Myocyte (in vitro differentiated cells): ENCODE measurements at regions not wholly inside any gene's neighbourhood (a gene's known extent, or its start where the extent isn't known, plus 50 kb on each side); places are given as distances from the start of the nearest gene placed in this dataset.
A peak's percentile ranks its signal among the peaks of the same experiment; 100 is the strongest.

Experiments used
- DNase-seq: peaks from one replicate; pipeline ENCODE4 v3.0.0-alpha.2; 2012; ENCODE audit warnings: low read depth

- no peak for DNase-seq
These were observed 554.1 kb upstream of the SETBP1 start for GRCh38 chr18:44126598-44126997.

- DNase-seq, result no peak
These were observed 552.3 kb upstream of the SETBP1 start for GRCh38 chr18:44128365-44128764.

DNA sequence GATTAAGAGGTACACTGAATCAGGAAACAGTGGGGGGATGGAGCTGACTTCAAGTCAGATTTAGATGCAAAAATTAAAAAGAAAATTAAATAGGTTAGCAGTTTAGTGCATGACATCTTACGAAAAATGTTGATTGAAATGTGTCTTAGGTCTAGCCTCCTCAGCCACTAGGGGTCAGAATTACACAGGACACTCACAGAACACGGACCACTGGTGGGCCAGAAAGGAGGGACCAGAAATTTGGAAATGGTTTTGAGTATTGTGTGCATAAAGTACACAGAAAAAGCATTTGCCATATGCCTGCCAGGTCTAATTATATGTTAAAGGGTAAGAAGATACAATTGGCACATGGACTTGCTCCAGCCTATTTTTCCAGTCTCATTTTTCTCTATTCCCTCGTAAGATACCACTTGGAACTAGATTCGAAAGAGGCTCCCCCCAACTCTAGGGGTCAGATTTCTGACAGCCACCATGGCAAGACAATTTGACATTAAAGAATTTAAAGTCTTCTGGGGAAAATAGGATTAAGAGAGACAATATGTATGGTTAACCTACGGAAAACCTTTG lies 550.2 kb upstream of the SETBP1 start:
- DNase-seq, result peak; percentile 64

- no peak for DNase-seq
These were observed 547.2 kb upstream of the SETBP1 start for GRCh38 chr18:44133483-44133882.

DNA sequence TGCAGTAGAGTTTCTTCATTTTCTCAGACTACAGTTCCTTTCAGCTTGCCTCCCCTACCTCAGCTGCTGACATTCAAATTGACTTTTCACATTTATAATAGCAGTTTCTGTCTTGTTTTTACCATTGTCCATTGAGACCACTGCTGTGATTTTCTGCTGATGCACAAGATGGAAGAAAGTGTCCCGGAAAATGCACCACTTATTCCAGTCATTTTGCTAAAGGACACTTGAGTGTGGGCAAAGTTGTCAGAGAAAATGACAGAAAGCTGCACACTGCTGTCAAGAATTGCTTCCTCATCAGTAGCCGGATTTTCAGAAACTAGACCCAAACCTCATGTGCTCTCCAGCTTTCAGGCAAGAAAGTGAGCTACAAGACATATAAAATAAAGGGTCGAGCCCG lies 546.2 kb upstream of the SETBP1 start:
- no peak for DNase-seq

DNA sequence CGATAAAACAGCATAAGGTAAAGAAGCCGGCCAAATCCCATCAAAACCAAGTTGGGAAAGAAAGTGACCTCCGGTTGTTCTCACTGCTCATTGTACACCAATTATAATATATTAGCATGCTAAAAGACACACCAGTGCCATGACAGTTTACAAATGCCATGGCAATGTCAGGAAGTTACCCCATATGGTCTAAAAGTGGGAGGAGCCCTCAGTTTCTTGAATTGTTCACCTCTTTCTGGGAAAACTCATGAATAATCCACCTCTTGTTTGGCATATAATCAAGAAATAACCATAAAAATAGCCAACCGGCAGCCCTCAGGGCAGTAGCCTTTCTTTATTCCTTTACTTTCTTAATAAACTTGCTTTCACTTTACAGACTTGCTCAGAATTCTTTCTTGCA lies 544.9 kb upstream of the SETBP1 start:
- DNase-seq, result no peak

DNA sequence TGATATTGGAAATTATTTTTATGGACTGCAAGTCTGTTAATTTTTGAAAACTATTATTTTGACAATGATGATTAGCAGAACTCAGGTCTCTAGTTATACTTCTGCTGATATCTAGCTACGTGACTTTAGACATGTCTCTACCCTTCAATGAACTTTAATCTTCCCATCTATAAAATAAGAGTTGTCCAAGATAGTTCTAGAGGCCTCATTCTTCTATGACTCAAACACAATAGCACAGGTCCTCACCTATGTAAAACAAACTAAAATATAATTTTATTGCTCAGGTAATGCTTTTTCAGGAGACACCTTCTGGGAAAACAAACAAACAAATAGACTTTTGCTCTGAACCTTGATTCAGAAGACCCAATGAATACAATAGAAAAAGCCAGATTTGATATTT lies 544.4 kb upstream of the SETBP1 start:
- DNase-seq, result no peak

GRCh38 chr18:44143072-44143471 lies 537.6 kb upstream of the SETBP1 start:
- no peak for DNase-seq

GRCh38 chr18:44149706-44150105 lies 531.0 kb upstream of the SETBP1 start:
- peak; percentile 20 for DNase-seq

- no peak for DNase-seq
These were observed 526.7 kb upstream of the SETBP1 start for GRCh38 chr18:44153981-44154380.

DNA sequence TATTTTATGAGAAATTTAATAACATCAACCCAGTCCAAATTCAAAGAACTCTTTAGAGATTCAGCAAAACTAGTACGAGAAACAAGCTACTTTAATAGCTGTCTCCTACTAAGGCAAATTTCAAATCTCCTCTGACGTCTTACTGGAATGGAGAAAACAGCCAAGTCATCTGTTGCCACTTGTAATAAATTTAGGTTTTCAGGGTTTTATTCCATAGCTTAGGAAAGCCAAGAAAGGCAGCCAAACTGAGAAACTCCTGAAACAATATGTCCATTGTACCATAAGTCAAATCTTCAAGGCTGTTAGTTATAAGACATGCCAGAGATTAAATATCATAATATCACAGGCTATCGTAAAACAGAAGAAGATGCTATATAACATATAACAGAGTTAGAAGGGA lies 524.6 kb upstream of the SETBP1 start:
- DNase-seq, result no peak

DNA sequence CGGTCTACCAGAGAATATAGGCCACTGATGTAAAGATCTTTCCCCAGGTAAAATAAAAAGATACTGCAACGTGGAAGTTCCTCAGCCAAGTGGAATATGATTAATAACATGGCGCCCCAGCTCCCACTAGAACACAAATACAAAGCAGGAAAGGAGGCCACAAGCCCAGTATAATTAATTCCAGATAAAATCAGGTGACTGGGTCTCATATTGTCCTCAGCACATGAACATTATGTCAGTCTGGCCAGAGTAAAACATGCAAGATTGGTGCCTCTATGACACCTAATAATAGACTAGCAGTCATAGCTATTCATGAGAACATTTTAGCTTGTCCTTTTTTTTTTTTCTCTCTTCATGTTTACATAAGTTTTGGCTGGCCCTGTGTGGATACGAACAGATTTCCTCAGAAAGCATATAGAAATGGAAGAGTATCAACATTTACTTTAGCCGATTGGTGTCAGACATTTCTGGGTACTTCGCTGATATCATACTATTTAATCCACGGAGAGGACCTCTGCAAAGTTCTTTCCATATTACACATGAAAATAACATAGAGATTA lies 523.8 kb upstream of the SETBP1 start:
- DNase-seq, result no peak

GRCh38 chr18:44170208-44170880 lies 510.3 kb upstream of the SETBP1 start:
- no peak for DNase-seq

- no peak for DNase-seq
These were observed 509.4 kb upstream of the SETBP1 start for GRCh38 chr18:44171301-44171700.

GRCh38 chr18:44175891-44176290 lies 504.8 kb upstream of the SETBP1 start:
- DNase-seq, result no peak

DNA sequence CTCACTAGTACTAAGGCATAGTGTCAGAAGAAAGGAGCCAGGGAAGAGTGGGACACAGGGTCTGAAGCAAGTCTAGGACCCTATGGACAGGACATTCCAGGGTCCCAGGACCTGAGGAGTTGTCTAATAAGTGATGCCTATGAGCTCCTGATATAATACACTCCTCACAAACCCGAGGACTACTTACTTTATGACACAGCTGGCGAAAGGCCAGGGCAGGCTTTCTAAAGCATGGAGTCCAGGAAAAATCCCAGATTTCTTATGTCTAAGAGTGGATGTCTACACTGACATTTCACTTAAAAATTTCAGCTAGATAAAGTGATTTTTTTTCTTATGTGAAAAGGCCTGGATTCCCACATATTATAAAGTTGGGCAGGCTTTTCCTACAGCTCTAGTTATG lies 502.2 kb upstream of the SETBP1 start:
- peak; percentile 3 for DNase-seq

GRCh38 chr18:44179693-44180092 lies 501.0 kb upstream of the SETBP1 start:
- no peak for DNase-seq

DNA sequence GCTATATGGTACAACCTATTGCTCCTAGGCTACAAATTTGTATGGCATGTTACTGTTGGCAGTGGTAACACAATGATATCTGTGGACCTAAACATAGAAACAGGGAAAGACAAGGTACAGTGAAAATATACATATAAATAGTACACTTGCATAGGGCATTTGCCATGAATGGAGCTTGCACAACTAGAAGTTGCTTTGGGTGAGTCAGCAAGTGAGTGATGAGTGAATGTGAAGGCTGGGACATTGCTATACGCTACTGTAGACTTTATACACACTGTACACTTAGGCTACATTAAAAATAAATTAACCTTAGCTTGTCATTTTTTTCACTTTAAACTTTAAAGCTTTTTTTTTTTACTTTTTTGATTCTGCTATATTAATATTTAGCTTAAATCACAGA lies 500.0 kb upstream of the SETBP1 start:
- DNase-seq, result no peak

GRCh38 chr18:44181951-44182747 lies 498.5 kb upstream of the SETBP1 start:
- no peak for DNase-seq

- DNase-seq, result no peak
These were observed 494.7 kb upstream of the SETBP1 start for GRCh38 chr18:44186001-44186400.

GRCh38 chr18:44187090-44187489 lies 493.6 kb upstream of the SETBP1 start:
- DNase-seq, result no peak

DNA sequence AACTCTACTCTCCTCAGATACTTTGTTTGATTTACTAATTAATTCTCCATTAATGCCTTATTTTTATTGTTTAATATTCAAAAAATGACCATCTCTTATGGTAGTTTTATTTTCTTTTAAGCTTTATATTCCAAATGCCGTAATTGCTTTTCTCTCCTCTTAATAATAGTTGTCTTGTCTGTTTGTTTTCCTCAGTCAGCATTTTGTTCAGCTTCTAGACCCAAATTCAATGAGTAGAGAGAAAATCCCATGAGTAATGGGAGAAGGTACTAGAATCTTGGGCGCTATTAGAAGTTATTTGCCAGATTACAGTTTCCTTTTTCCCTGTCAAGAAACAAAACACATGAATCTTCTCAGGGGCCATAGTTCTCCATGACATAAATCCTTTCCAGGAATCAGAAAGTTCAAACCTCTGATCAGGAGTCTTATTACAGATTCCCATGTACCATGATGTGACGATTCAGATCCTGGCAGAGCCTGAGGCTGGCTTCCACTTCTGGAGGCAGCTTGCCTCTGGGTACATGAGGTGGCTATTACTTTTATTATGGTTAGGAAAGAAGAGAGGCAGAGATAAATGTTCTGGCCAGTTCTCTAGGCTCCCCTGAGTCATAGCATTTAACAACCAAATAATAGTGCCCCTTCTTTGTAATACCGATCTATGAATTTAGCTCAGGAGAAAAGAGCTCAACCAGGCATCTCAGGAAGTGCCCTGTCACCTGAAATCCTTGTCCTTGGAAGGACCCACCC lies 485.1 kb upstream of the SETBP1 start:
- DNase-seq, result no peak
